Skeletal muscle tissue (tissue), 3 donors: ENCODE measurements at regions not wholly inside any gene's neighbourhood (a gene's known extent, or its start where the extent isn't known, plus 50 kb on each side); places are given as distances from the start of the nearest gene placed in this dataset.

Source experiments
- H3K27ac ChIP-seq: one replicate; pipeline ENCODE4 v1.7.0; 2013; ENCODE audit warnings: mild to moderate bottlenecking, low read depth, low read length, inconsistent platforms
- H3K27me3 ChIP-seq, 3 donors: one replicate each; pipeline ENCODE4 v1.7.0; 2013; ENCODE audit warnings: low read length in 3 of 3; ENCODE audit not compliant: control insufficient read depth in 3 of 3, insufficient read depth in 3 of 3
- H3K36me3 ChIP-seq, 3 donors: one replicate each; pipeline ENCODE4 v1.7.0; 2013; ENCODE audit warnings: low read length in 3 of 3; ENCODE audit not compliant: control insufficient read depth in 3 of 3, insufficient read depth in 3 of 3
- H3K4me1 ChIP-seq, 3 donors: one replicate each; pipeline ENCODE4 v1.7.0; 2013; ENCODE audit warnings: low read length in 3 of 3, mild to moderate bottlenecking in 3 of 3; ENCODE audit not compliant: control insufficient read depth in 3 of 3, insufficient read depth in 3 of 3
- H3K4me3 ChIP-seq, 3 donors: one replicate each; pipeline ENCODE4 v1.7.0; 2013; ENCODE audit warnings: low read length in 3 of 3
- H3K9ac ChIP-seq, 3 donors: one replicate each; pipeline ENCODE4 v1.7.0; 2013; ENCODE audit warnings: low read length in 3 of 3, mild to moderate bottlenecking in 3 of 3, moderate library complexity in 2 of 3, low read depth in 1 of 3
- H3K9me3 ChIP-seq, 3 donors: one replicate each; pipeline ENCODE4 v1.7.0; 2013; ENCODE audit warnings: low read length in 3 of 3; ENCODE audit not compliant: control insufficient read depth in 3 of 3
- donor health status: Osteomylitis.

DNA sequence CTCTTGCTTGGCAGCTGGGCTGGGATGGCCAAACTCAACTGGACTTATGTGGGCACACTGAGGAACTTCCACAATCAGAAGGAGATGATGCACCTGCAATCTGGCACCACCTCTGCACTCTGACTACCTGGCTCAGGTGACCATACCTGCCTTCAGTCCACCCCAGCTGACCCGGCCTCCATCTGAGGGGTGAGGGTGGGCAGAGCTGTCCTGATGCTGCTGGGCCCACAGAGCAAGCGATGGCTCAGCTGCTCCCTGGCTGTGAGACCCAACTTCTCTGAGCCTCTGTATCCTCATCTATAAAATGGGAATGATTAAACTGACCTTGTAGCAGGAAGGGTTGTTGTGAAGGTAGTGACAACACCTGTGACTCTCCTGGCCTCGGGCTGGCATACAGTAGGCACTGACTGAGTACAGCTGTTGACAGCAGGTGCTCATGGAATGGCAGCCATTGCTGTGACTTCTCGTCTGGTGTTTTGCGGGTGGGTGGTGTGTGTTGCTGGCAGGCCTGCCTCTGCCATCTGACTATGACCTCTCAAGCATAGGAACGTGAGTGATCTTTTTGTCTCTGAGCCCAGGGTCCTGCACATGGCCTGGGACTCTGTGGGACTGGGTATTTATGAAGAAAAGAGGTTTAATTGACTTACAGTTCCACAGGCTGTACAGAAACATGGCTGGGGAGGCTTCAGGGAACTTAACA is 438.5 kb downstream of the PTPRU start:
- Histone ChIP-seq H3K27me3 (peaks cover 0 to 1% (median 0%) of the 10 kb centered on the region in 3 donors), H3K4me3 (no peak overlapping the region), H3K9ac (no peak overlapping the region), H3K36me3 (no peaks in the 10 kb centered on the region), H3K9me3 (no peaks in the 10 kb centered on the region), H3K4me1 (peaks cover 0 to 7% (median 6%) of the 10 kb centered on the region in 3 donors), H3K27ac (no peak overlapping the region)

- H3K9ac ChIP-seq = no peak overlapping the region
- no peak overlapping the region for H3K27ac ChIP-seq
- H3K4me3 ChIP-seq = no peak overlapping the region
- H3K9me3 ChIP-seq = no peaks in the 10 kb centered on the region
- H3K27me3 ChIP-seq = peaks cover 0 to 3% (median 0%) of the 10 kb centered on the region in 3 donors
- H3K36me3 ChIP-seq = no peaks in the 10 kb centered on the region
- peaks cover 0 to 7% (median 6%) of the 10 kb centered on the region in 3 donors for H3K4me1 ChIP-seq
These were observed 437.6 kb downstream of the PTPRU start for GRCh38 chr1:29673669-29674626.

DNA sequence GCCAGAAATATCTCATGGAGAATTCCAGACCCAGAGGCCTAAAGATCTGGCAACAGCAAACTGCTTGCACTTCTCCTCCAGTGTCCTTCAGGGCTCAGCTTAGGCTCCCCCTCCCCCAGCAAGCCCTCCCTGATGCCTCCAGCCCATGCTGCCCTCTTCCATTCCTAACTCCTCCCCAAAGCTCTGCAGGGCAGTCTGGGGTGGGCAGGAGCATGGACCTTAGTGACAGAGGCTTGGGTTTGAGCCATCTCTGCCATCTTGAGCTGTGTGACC is 436.8 kb downstream of the PTPRU start:
- Histone ChIP-seq H3K36me3 (no peaks in the 10 kb centered on the region), H3K4me3 (no peak overlapping the region), H3K27me3 (peaks cover 0 to 3% (median 0%) of the 10 kb centered on the region in 3 donors), H3K4me1 (peaks cover 0 to 7% (median 6%) of the 10 kb centered on the region in 3 donors), H3K9ac (no peak overlapping the region), H3K9me3 (no peaks in the 10 kb centered on the region), H3K27ac (no peak overlapping the region)

DNA sequence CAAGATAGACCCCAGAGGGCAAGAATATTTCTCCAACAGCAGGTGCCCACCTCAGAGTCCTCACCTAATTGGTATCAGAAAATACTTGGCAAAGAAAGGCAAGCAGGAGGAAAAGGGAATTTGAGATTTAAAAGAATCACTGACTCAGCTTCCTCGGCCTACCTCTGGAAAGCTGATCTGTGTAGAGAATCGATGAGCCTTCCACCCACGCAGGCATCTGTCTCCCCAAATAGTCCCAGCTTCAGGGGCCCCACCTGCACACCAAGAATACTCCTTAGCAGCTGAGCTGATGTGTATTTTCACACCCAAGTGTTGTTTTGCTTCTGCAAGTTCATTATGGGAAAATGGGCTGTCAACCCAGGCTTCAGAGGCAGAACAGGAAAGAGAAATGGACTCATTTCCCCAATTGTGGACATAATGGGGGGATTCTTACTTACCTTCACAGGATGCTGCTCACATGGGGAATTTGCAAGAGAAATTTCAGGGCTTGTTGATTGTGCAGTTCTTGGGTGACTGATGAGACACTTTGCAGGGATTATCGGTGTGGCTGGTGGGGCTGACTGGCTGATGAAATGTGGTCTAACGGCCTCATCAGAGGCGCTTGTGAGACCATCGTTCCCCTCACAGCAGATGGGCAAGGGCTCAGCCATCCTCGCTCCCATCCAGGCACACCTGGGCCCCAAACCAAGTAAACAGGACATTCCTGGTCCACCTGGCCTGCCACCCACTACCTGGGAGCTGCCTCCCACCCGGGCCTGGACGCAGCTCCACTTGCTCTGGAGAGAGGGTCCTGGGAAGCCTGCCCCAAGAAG is 436.3 kb downstream of the PTPRU start:
- H3K4me1 ChIP-seq = peaks cover 0 to 7% (median 6%) of the 10 kb centered on the region in 3 donors
- no peaks in the 10 kb centered on the region for H3K9me3 ChIP-seq
- H3K27me3 ChIP-seq = peaks cover 0 to 3% (median 0%) of the 10 kb centered on the region in 3 donors
- no peak overlapping the region for H3K9ac ChIP-seq
- no peak overlapping the region for H3K27ac ChIP-seq
- H3K36me3 ChIP-seq = no peaks in the 10 kb centered on the region
- no peak overlapping the region for H3K4me3 ChIP-seq

- H3K27ac ChIP-seq = no peak overlapping the region
- H3K4me1 ChIP-seq = peaks cover 0 to 7% (median 6%) of the 10 kb centered on the region in 3 donors
These were observed 435.4 kb downstream of the PTPRU start for GRCh38 chr1:29671446-29672356.

DNA sequence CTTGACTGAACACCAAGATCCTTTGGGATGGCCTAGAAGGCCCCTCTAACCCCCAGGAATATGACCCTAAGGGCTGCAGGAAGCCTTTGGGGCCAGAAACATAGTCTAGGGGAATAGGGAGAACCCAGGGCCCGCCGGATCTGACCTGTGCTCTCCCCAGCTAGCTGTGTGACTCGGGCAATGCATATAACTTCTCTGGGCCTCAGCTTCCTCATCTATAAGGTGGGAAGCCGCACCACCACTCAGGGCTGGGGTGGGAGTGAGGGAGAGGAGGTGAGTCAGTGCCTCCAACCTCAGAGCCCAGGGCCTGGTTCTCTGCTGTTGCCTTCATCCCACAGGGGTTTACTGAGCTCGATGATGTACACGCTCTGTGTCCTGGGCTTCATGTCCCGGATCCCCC is 434.4 kb downstream of the PTPRU start:
- Histone ChIP-seq H3K27ac (no peak overlapping the region), H3K4me3 (no peak overlapping the region), H3K4me1 (peaks cover 0 to 6% (median 2%) of the 10 kb centered on the region in 3 donors), H3K36me3 (no peaks in the 10 kb centered on the region), H3K9me3 (no peaks in the 10 kb centered on the region), H3K27me3 (peaks cover 0 to 3% (median 0%) of the 10 kb centered on the region in 3 donors), H3K9ac (no peak overlapping the region)

More at GRCh38 chr1:29671446-29672356, 435.4 kb downstream of the PTPRU start:
- Histone ChIP-seq H3K4me3 (no peak overlapping the region), H3K9me3 (no peaks in the 10 kb centered on the region), H3K9ac (no peak overlapping the region), H3K27me3 (peaks cover 0 to 3% (median 0%) of the 10 kb centered on the region in 3 donors), H3K36me3 (no peaks in the 10 kb centered on the region)

- Histone ChIP-seq H3K36me3 (no peaks in the 10 kb centered on the region), H3K27me3 (peaks cover 0 to 3% (median 0%) of the 10 kb centered on the region in 3 donors), H3K27ac (no peak overlapping the region), H3K9me3 (no peaks in the 10 kb centered on the region), H3K9ac (no peak overlapping the region), H3K4me3 (no peak overlapping the region), H3K4me1 (no peaks in the 10 kb centered on the region)
These were observed 433.6 kb downstream of the PTPRU start for GRCh38 chr1:29669912-29670311.

DNA sequence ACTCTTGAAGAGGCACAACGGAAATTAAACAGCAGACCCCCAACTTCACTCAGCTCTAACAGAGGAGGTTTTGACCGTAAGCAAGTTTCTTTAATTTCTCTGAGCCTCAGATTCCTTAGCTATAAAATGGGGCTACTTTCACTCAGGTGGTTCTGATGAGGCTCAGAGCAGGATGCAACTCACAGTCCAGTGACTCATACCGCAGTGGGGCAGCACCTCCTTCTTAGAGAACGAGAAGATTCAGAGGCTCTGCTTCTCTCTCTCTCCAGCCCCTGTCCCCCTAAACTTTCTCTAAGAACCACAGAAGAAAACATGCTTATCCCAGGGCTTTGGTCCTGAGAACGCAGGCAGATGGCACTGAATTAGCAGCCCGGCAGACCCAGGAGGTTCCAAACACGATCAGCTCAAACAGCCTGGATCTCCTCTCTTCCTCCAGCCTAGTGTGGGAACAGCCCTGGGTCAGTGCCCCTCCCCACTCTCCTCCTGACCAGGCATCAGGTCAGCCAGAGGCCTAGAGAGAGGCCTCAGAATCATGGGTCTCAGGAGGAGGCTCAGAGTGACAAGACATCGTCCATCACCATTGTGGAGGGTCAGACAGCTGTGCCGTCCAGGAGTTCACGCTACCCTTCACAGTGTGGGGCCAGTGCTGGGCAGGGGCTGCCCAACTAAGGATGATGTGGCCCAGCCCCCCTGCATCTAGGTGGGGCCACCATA is 433.0 kb downstream of the PTPRU start:
- no peaks in the 10 kb centered on the region for H3K36me3 ChIP-seq
- H3K4me1 ChIP-seq = no peaks in the 10 kb centered on the region
- H3K27me3 ChIP-seq = peaks cover 0 to 3% (median 0%) of the 10 kb centered on the region in 3 donors
- no peak overlapping the region for H3K9ac ChIP-seq
- H3K9me3 ChIP-seq = no peaks in the 10 kb centered on the region
- H3K27ac ChIP-seq = no peak overlapping the region
- no peak overlapping the region for H3K4me3 ChIP-seq
